Prostate gland (tissue), 2 donors: ENCODE measurements at regions not wholly inside any gene's neighbourhood (a gene's known extent, or its start where the extent isn't known, plus 50 kb on each side); places are given as distances from the start of the nearest gene placed in this dataset.
"Not testable (repeated sequence)": the region's sequence is repeated elsewhere in the genome, so short reads cannot be mapped to it uniquely, and the experiment has no call there.

Source experiments
- CTCF ChIP-seq, 4 experiments: fragments of 200-600 bp in 2 of 4; fragments of 450-650 bp in 2 of 4; sonication (generic) in 2 of 4; IDR thresholded peaks; 1 replicate in 3 of 4; 2 replicates in 1 of 4; pipeline ENCODE4 v1.5.1; 2016 to 2019; ENCODE audit warnings: antibody characterized with exemption in 4 of 4, mild to moderate bottlenecking in 2 of 4, moderate library complexity in 2 of 4
- POLR2A ChIP-seq: fragments of 450-650 bp; IDR thresholded peaks from one replicate; pipeline ENCODE4 v1.6.1; 2016; ENCODE audit warnings: antibody characterized with exemption, mild to moderate bottlenecking
- POLR2AphosphoS5 ChIP-seq: sonication (generic); formaldehyde crosslinking; IDR thresholded peaks from one replicate; pipeline ENCODE4 v1.6.1; 2017; ENCODE audit warnings: antibody characterized with exemption

GRCh38 chr12:131244157-131244688 lies 290.5 kb downstream of the ADGRD1 start:
- TF ChIP-seq CTCF (IDR thresholded peaks at IDR 0.05); POLR2AphosphoS5; POLR2A: not testable (repeated sequence)
